CD4-positive, alpha-beta T cell treated with Interleukin-1 beta for 1 hour (primary cell): ENCODE measurements at regions not wholly inside any gene's neighbourhood (a gene's known extent, or its start where the extent isn't known, plus 50 kb on each side); places are given as distances from the start of the nearest gene placed in this dataset.

ENCODE experiments used
- DNase-seq, 2 donors: peaks; one replicate each; pipeline ENCODE4 v3.0.0-alpha.2; 2020 to 2022

DNA sequence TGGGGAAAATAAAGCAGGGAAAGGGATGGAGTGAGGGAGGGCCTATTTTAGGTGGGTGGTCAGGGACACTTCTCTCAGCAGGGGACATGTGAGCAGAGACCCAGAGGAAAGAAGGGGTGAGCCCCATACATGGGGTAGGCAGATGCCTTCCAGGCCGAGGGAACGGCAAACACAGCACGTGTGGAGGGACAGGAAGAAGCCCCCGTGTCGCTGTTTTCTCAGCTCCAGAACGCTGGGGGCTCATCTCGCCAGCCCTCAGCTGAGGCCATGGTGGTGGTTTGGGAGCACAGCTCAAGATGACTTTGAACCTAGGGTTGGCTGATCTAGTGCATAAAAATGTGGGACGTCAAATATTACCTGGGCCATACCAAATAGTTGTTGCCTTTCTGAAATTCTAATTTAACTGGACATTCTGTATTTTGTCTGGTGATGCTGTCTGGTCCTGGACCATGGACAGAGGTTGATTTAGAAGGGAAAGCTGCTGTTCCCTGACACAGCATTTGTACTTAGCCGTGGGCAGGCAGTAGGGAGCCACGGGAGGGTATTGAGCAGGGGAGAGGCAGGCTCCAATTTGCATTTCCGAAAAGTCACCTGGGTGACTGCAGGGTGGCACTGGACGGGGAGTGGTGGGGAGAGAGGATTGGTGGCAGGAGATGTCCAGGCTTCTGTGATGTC, 53.1 kb upstream of the RUNX3 start:
- DNase-seq = no peak

DNA sequence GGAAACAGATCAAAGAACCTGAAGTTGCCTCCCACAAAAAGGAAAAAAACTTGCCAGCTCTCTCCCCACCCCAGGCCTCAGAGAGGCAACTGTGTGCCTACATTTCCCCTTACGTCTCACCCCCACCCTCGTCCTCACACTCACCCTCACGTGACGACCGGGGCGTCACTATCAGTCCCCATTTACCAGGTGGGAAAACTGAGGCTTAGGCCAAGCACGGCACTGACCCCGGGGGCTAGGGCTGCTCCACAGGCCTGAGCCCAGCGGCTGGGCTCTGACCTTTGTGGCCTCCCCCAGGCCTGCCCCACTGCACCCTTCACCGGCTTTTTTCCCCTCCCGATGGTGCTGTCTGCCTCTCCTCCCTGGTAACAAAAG, 51.5 kb upstream of the RUNX3 start:
- DNase-seq = peak; percentile 39 to 44

DNA sequence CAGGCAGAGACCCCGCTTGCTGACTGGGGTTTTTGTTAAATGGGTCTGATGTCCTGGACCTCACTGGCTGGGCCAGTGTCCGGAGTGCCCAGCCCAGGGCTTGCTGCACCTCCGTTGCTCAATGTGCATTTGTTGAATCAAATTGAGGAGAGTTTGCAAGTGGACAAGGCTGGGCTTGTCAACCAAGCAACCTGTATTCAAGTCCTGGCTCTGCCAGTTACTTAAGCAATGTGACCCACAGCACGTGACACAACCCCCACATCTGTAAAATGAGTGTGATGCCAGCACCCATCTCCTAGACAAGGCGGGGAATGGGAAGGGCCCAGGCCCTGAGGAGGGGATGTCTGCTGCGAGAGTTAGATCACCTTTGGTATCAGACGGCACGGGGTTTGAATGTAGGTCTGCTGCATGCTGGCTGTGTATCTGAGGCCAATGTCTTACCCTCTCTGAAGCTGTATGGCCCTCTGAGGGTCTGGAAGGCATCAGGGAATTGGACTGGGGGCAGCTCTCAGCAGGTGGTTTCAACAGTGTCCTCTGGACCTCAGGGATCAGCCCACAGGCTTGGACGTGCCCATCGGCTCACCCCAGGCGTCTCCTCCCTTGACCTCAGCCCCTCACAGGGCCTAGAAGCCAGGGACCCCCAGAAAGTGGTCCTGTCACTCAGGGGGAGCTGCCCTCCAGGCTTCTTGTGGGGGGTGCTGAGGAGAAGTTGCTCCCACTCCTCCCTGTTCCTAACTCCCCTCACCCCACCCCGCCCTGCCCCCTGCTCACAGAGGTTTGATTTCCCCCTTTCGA, 51.0 kb upstream of the RUNX3 start:
- no peak for DNase-seq
